GM19397 (cell line): ENCODE measurements at regions not wholly inside any gene's neighbourhood (a gene's known extent, or its start where the extent isn't known, plus 50 kb on each side); places are given as distances from the start of the nearest gene placed in this dataset.

Source experiments
- ATAC-seq: cut with Tn5 transposase; IDR thresholded peaks from one replicate; pipeline ENCODE4 v1.9.1; 2021; ENCODE audit warnings: mild to moderate bottlenecking, moderate library complexity; ENCODE audit not compliant: unreplicated experiment

DNA sequence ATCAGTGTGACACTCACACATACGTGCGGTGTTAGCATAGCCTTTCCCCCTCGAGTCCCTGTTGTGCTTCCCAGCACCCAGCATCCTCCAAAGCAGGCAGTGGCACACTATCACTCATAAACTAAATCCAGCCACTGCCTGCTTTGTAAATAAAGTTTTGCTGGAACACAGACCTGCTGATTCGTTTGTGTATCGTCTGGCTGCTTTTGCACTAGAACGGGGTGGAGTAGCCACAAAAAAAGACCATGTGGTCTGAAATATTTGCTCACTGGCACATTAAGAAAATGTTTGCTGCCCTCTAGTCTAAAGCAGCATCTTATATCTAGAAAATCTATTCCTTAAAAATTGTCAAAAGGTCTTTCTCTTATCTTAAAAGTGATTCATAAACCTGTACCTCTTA, 341.2 kb upstream of the ZFHX3 start:
- no peak for ATAC-seq

DNA sequence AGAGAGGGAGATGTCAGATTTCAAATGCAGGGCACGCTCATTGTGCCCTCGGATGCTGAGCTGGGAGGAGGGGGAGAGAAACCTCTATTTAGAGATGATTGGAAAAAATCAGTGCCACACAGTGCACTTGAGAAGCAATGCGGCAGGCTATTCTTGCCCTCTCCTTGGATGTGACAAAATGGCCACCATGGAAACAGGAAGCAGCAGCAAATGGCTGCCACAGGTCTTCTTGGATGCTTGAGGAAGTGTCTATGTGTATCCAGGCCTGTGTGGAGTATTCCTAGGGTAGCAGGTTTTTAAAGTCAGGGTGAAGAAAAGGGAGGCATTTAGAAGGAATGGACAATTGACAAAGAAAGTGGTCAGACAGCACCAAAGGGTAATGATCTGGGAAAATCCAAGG, 340.1 kb upstream of the ZFHX3 start:
- no peak for ATAC-seq

DNA sequence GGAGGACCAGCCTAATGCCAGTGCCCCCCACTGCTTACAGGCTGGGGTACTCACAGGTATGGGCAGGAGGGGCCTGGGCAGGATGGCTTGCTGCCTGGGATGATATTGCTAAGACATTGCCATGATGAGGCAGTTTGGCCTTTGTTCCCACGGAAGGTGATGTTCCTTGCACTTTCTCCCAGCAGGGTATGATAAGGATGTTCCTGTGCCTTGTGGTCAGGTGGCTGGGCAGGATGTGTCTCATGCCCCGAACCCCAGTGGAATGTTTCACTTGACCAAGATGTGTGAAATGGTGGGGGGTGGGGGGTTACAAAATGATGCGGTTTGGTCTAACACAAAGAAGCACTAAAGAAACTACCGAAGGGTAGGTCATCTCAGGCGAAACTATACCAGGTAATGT, 337.8 kb upstream of the ZFHX3 start:
- no peak for ATAC-seq

DNA sequence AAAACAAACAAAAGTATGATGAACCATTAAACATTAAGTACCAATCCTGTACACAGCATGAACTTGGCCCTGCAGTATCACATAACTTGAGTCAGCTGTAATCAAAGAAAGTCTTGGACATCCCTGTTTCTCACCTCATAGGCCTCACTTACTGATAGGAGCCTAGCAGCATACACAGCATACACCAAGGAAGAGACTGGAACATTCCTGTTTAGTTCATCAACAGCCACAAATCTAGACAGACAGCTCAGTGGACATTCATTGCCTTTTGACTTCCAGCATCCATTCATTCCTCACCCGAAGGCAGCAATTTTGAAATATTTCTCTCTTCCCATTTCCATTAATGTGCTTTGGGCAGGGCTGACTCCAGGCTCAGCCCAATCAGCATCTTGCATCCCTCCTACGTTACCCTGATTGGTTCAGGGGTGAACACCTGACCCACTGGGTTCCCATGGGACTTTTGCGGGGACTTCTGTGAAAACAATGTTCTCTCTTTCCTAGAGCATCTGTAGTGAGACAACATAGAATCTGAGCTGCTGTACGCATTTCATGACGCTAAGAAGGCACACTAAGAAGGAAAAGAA, 336.7 kb upstream of the ZFHX3 start:
- no peak for ATAC-seq

- no peak for ATAC-seq
Observed at GRCh38 chr16:73383988-73384365, 336.0 kb upstream of the ZFHX3 start.

GRCh38 chr16:73383195-73383987, 335.5 kb upstream of the ZFHX3 start:
- no peak for ATAC-seq

DNA sequence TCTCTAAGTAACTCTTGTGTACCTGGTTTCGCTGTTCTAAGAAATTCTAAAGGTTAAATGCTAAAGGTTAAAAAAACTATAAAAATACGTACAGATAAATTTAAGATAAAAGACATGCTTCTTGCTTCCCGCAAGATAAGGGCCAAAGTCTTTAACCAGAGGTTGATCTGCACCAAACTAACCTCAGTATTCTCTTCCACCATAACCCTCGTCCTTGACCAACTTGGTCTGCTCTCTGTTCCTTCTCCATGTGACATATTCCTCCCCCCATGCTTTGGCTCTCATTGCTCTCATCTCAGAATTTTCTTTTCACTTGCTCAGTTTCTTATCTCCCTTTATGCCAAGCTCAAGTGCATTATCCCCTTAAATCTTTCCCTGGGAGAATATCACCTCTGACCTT, 330.5 kb upstream of the ZFHX3 start:
- ATAC-seq = no peak

- no peak for ATAC-seq
Observed at GRCh38 chr16:73371584-73372319, 323.8 kb upstream of the ZFHX3 start.

- no peak for ATAC-seq
Observed at GRCh38 chr16:73369851-73370250, 321.9 kb upstream of the ZFHX3 start.

DNA sequence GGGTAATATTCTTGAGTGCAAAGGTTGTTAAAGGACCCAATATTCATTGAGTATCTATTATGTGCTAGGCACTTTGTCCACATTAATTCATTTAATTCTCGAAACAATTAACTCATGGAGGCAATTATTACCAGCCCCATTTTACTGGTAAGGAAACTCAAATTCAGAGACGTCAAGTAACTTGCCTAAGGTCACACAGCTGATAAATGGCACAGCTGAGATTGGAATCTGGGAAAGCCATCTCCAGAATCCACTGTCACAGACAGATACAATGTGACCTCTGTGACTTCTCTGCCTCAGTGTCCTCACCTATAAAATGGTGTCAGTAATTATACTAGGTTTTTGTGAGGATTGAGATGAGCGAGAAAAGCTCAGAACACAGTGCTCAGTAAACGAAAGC, 320.8 kb upstream of the ZFHX3 start:
- ATAC-seq = no peak

DNA sequence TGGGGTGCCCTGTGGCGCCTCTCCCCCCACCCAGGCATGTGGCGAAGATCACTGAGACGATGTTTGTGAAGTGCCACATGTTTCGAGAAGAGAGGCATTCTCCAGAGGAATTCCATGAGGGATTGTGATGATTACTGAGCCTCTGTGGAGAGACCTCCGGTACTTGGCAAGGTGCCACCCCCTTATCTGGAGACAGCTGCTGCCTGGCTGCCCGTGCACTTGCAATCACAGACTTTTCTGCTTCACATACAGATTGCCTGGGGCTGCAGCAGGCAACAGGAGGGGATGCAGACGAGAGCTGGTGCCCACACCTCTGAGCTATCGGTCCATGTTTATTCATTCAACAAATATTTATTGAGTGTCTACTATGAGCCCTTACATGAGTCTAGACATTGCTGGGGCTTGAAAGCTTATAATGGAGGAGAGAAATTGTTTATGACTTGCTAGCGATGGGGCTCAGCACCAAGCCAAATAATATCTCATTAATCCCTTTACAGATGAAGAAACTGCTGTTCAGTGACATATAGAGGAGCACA, 317.2 kb upstream of the ZFHX3 start:
- no peak for ATAC-seq

- no peak for ATAC-seq
Observed at GRCh38 chr16:73364413-73364812, 316.5 kb upstream of the ZFHX3 start.

DNA sequence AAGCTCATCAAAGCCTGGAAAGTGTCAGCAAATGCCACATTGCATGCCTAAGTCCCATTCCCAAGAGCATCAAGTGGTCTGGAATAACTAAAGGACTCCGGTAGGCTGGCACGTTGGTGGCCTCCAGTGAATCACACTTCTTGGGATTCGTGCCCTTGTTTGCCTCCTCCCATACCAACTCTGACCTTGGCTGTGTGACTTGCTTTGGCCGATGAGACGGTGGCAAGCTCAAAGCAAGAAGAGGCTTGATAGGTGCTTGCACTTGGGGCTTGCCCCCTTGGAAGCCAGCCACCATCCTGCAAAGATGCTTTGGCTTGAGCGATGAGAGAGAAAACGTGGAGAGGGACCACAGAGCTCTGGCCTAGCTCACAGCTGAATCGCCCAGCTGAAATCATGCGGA, 313.1 kb upstream of the ZFHX3 start:
- ATAC-seq = no peak

- ATAC-seq = no peak
Observed at GRCh38 chr16:73356401-73357079, 308.6 kb upstream of the ZFHX3 start.

- no peak for ATAC-seq
Observed at GRCh38 chr16:73355981-73356380, 308.1 kb upstream of the ZFHX3 start.

DNA sequence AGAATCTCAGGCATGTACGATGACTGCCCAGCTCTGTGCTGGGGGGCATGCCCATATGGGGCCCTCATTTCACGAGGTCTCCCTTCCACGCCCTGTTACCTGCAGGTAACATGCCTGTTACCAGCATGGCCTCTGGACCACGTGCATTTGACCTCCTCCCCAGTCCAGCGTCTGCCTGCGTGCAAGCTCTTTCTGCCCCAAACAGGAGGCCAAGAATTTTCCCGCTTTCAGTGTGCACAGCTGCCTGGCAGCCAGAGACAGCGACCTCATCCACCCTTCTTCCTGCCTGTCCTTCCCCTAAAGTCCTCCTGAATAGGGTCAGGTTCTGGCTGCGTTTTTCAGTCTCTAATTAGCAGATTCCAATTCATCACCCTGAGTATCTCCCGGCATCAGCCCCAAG, 306.5 kb upstream of the ZFHX3 start:
- no peak for ATAC-seq

- no peak for ATAC-seq
Observed at GRCh38 chr16:73350707-73351452, 303.0 kb upstream of the ZFHX3 start.

GRCh38 chr16:73347500-73348375, 299.8 kb upstream of the ZFHX3 start:
- no peak for ATAC-seq

GRCh38 chr16:73339821-73340220, 291.9 kb upstream of the ZFHX3 start:
- ATAC-seq = no peak
